SU-DHL-6 (cell line): ENCODE measurements at regions not wholly inside any gene's neighbourhood (a gene's known extent, or its start where the extent isn't known, plus 50 kb on each side); places are given as distances from the start of the nearest gene placed in this dataset.

Experiments
- EZH2phosphoT487 ChIP-seq: fragments of 200-600 bp; sonication (generic), shearing (Covaris generic); conservative IDR thresholded peaks from 2 replicates; pipeline ENCODE4 v1.6.1; 2018; ENCODE audit warnings: mild to moderate bottlenecking, antibody characterized with exemption, low read length, moderate library complexity, mixed read lengths
- TF ChIP-seq, protein P1 (sequence below): fragments of 200-600 bp; sonication (generic); IDR thresholded peaks from one replicate; pipeline ENCODE4 v1.5.1; 2017; ENCODE audit warnings: antibody characterized with exemption, mild to moderate bottlenecking, low read length, moderate library complexity; ENCODE audit not compliant: insufficient read depth, poor library complexity, severe bottlenecking

DNA sequence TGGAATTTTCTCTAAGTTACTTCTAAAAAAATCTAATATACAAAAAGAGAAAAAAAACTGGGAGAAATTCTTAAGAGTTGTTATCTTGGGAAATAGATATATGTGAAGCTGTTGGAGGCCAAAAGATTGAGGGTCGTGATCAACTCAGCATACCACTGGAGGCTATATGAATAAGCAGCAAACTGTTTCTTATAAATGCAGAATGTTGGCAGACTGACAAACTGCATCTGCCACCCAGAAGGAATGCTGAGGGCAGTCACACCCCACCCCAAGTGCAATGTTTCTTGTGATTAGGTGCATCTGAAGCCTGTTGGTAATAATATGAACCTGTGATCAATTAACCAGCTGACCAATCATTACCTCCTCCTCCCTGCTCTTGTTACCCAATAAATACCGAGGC lies 818.6 kb upstream of the MGAT4C start:
- TF ChIP-seq, protein P1, sequence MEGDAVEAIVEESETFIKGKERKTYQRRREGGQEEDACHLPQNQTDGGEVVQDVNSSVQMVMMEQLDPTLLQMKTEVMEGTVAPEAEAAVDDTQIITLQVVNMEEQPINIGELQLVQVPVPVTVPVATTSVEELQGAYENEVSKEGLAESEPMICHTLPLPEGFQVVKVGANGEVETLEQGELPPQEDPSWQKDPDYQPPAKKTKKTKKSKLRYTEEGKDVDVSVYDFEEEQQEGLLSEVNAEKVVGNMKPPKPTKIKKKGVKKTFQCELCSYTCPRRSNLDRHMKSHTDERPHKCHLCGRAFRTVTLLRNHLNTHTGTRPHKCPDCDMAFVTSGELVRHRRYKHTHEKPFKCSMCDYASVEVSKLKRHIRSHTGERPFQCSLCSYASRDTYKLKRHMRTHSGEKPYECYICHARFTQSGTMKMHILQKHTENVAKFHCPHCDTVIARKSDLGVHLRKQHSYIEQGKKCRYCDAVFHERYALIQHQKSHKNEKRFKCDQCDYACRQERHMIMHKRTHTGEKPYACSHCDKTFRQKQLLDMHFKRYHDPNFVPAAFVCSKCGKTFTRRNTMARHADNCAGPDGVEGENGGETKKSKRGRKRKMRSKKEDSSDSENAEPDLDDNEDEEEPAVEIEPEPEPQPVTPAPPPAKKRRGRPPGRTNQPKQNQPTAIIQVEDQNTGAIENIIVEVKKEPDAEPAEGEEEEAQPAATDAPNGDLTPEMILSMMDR = no peak
- no peak for TF ChIP-seq EZH2phosphoT487
